H1 (cell line): ENCODE measurements at regions not wholly inside any gene's neighbourhood (a gene's known extent, or its start where the extent isn't known, plus 50 kb on each side); places are given as distances from the start of the nearest gene placed in this dataset.
"Not testable (repeated sequence)": the region's sequence is repeated elsewhere in the genome, so short reads cannot be mapped to it uniquely, and the experiment has no call there.

Experiments
- CTCF ChIA-PET: fragments of 300-600 bp; sonication (Branson Sonifier 250); formaldehyde crosslinking; loops from one replicate; lab custom pipeline; 2021; ENCODE audit not compliant: partially characterized antibody; lab: Charles Lee
- POLR2A ChIA-PET: fragments of 300-600 bp; sonication (Branson Sonifier 250); formaldehyde crosslinking; loops from one replicate; lab custom pipeline; 2021; ENCODE audit warnings: inconsistent platforms; ENCODE audit not compliant: partially characterized antibody; lab: Charles Lee
- DNase-seq, 2 experiments: peaks; one replicate each; pipeline versions ENCODE4 v3.0.0 to v3.0.0-alpha.2; 2010 to 2022; ENCODE audit warnings: low spot score in 2 of 2, low read depth in 1 of 2, mixed read lengths in 1 of 2
- FAIRE-seq: peaks from 2 replicates; lab custom pipeline; 2011; peaks lifted over from hg19 to GRCh38; lab: Jason Lieb, UNC
- H2AFZ ChIP-seq: 2 replicates; pipeline ENCODE4 v1.8.1; 2012; ENCODE audit warnings: low read length, inconsistent platforms
- H2AK5ac ChIP-seq: 2 replicates; pipeline ENCODE4 v1.6.1; 2013; ENCODE audit warnings: low read depth, low read length
- H2BK120ac ChIP-seq: replicated peaks from 2 replicates; pipeline ENCODE3; 2013; ENCODE audit warnings: low read depth, low read length, inconsistent platforms
- H2BK12ac ChIP-seq: 2 replicates; pipeline ENCODE4 v1.6.1; 2013; ENCODE audit warnings: low read depth, low read length
- H2BK15ac ChIP-seq: 2 replicates; pipeline ENCODE4 v1.6.1; 2013; ENCODE audit warnings: low read length
- H2BK20ac ChIP-seq: 2 replicates; pipeline ENCODE4 v1.6.1; 2013; ENCODE audit warnings: low read length
- H2BK5ac ChIP-seq: 2 replicates; pipeline ENCODE4 v1.6.1; 2013; ENCODE audit warnings: low read depth, low read length
- H3K14ac ChIP-seq: 2 replicates; pipeline ENCODE4 v1.6.1; 2013; ENCODE audit warnings: inconsistent platforms; ENCODE audit not compliant: insufficient read length
- H3K18ac ChIP-seq: 2 replicates; pipeline ENCODE4 v1.6.1; 2013; ENCODE audit warnings: low read length; ENCODE audit errors: extremely low read depth
- H3K23ac ChIP-seq: 2 replicates; pipeline ENCODE4 v1.6.1; 2013; ENCODE audit warnings: inconsistent platforms; ENCODE audit not compliant: insufficient read length
- H3K23me2 ChIP-seq: 2 replicates; pipeline ENCODE4 v1.6.1; 2013; ENCODE audit warnings: low read depth, low read length
- H3K27ac ChIP-seq: 2 replicates; pipeline ENCODE4 v1.6.1; 2011; ENCODE audit warnings: low read depth, low read length, inconsistent platforms
- H3K27me3 ChIP-seq, 4 experiments: replicated peaks in 1 of 4; 1 replicate in 1 of 4; 2 replicates in 3 of 4; pipeline versions ENCODE4 v1.6.1 to v1.8.1; 2011 to 2013; ENCODE audit warnings: low read length in 3 of 4, mild to moderate bottlenecking in 3 of 4, inconsistent platforms in 2 of 4, mixed read lengths in 2 of 4, moderate library complexity in 1 of 4; ENCODE audit not compliant: control insufficient read depth in 3 of 4, insufficient read depth in 3 of 4; ENCODE audit errors: extremely low read depth in 1 of 4
- H3K36me3 ChIP-seq, 4 experiments: 2 replicates each; pipeline versions ENCODE4 v1.6.1 to v1.8.1; 2011 to 2013; ENCODE audit warnings: mild to moderate bottlenecking in 4 of 4, low read length in 3 of 4, moderate library complexity in 2 of 4, control low read depth in 1 of 4, inconsistent platforms in 1 of 4; ENCODE audit not compliant: insufficient read depth in 4 of 4, control insufficient read depth in 2 of 4
- H3K4ac ChIP-seq: replicated peaks from 2 replicates; pipeline ENCODE3; 2013; ENCODE audit warnings: low read length, low read depth, mixed read lengths, inconsistent platforms; ENCODE audit not compliant: insufficient read length
- H3K4me1 ChIP-seq, 4 experiments: replicated peaks in 1 of 4; 1 replicate in 1 of 4; 2 replicates in 3 of 4; pipeline versions ENCODE4 v1.6.1 to v1.8.1; 2011 to 2013; ENCODE audit warnings: low read length in 3 of 4, inconsistent platforms in 2 of 4, mixed read lengths in 1 of 4; ENCODE audit not compliant: insufficient read depth in 4 of 4, control insufficient read depth in 3 of 4
- H3K4me2 ChIP-seq, 2 experiments: 2 replicates each; pipeline versions ENCODE4 v1.6.1 to v1.8.1; 2011 to 2013; ENCODE audit warnings: low read depth in 2 of 2, low read length in 2 of 2, control low read depth in 1 of 2, inconsistent platforms in 1 of 2, mild to moderate bottlenecking in 1 of 2; ENCODE audit not compliant: insufficient read depth in 1 of 2
- H3K4me3 ChIP-seq, 4 experiments: fragments of 200-600, 300-600 bp in 1 of 4; sonication (generic), shearing (Covaris generic), sonication (Bioruptor Twin) in 1 of 4; 2 replicates each; pipeline versions ENCODE4 v1.5.1 to v1.8.1; 2011 to 2016; ENCODE audit warnings: low read length in 4 of 4, low read depth in 3 of 4, control low read depth in 2 of 4, inconsistent platforms in 2 of 4, mild to moderate bottlenecking in 2 of 4, mixed read lengths in 1 of 4, moderate library complexity in 1 of 4; ENCODE audit not compliant: insufficient read depth in 2 of 4; ENCODE audit errors: extremely low read depth in 1 of 4
- H3K56ac ChIP-seq: replicated peaks from 2 replicates; pipeline ENCODE3; 2013; ENCODE audit warnings: low read depth, mild to moderate bottlenecking, mixed read lengths, low read length, inconsistent platforms; ENCODE audit not compliant: insufficient read length
- H3K79me1 ChIP-seq: 2 replicates; pipeline ENCODE4 v1.6.1; 2013; ENCODE audit warnings: low read depth, low read length, control low read depth
- H3K79me2 ChIP-seq, 2 experiments: 2 replicates each; pipeline versions ENCODE4 v1.6.1 to v1.8.1; 2012 to 2013; ENCODE audit warnings: low read length in 2 of 2, mild to moderate bottlenecking in 2 of 2, inconsistent platforms in 1 of 2; ENCODE audit not compliant: insufficient read depth in 2 of 2, control insufficient read depth in 1 of 2
- H3K9ac ChIP-seq, 4 experiments: replicated peaks in 1 of 4; 1 replicate in 1 of 4; 2 replicates in 3 of 4; pipeline versions ENCODE4 v1.6.1 to v1.8.1; 2011 to 2013; ENCODE audit warnings: low read depth in 3 of 4, low read length in 3 of 4, control low read depth in 2 of 4, mild to moderate bottlenecking in 2 of 4, moderate library complexity in 2 of 4, inconsistent platforms in 1 of 4; ENCODE audit errors: extremely low read depth in 1 of 4
- H3K9me3 ChIP-seq, 2 experiments: 2 replicates each; pipeline versions ENCODE4 v1.6.1 to v1.8.1; 2012 to 2013; ENCODE audit warnings: mild to moderate bottlenecking in 2 of 2, moderate library complexity in 2 of 2, control low read depth in 1 of 2, inconsistent platforms in 1 of 2, low read depth in 1 of 2, low read length in 1 of 2, mixed read lengths in 1 of 2; ENCODE audit not compliant: insufficient read depth in 2 of 2
- H4K20me1 ChIP-seq, 2 experiments: replicated peaks in 1 of 2; 2 replicates each; pipeline versions ENCODE3 to v1.8.1; 2011 to 2013; ENCODE audit warnings: inconsistent platforms in 2 of 2, low read length in 2 of 2, mild to moderate bottlenecking in 1 of 2; ENCODE audit not compliant: insufficient read depth in 2 of 2, control insufficient read depth in 1 of 2
- H4K5ac ChIP-seq: 2 replicates; pipeline ENCODE4 v1.6.1; 2013; ENCODE audit warnings: low read length, low read depth, mixed read lengths, inconsistent platforms; ENCODE audit not compliant: insufficient read length
- H4K8ac ChIP-seq: 2 replicates; pipeline ENCODE4 v1.8.0; 2013; ENCODE audit warnings: mild to moderate bottlenecking, moderate library complexity, low read length, inconsistent platforms; ENCODE audit not compliant: insufficient read depth; ENCODE audit errors: extremely low read depth
- H4K91ac ChIP-seq: replicated peaks from 2 replicates; pipeline ENCODE3; 2013; ENCODE audit warnings: low read length, mixed read lengths, inconsistent platforms; ENCODE audit not compliant: insufficient read length
- RAD21 ChIP-seq, 2 experiments: IDR thresholded peaks in 1 of 2; conservative IDR thresholded peaks in 1 of 2; 2 replicates each; pipeline ENCODE4 v1.6.1; 2011; ENCODE audit warnings: low read depth in 2 of 2, low read length in 2 of 2, improper control_type of control experiment in 1 of 2, inconsistent platforms in 1 of 2, mild to moderate bottlenecking in 1 of 2, moderate library complexity in 1 of 2
- SP2 ChIP-seq: IDR thresholded peaks from 2 replicates; pipeline ENCODE4 v1.6.1; 2012; ENCODE audit warnings: mild to moderate bottlenecking, low read length, inconsistent platforms
- WGBS, 2 experiments: shearing (Covaris generic) in 1 of 2; methylation state at CpG; one replicate each; pipeline versions ENCODE4 v1.1.6 to v1.1.7; 2013 to 2015; ENCODE audit warnings: low lambda C conversion rate in 2 of 2, mixed read lengths in 2 of 2, inconsistent platforms in 1 of 2, low coverage in 1 of 2, missing lambda C conversion rate in 1 of 2; ENCODE audit not compliant: insufficient replicate concordance in 2 of 2, insufficient coverage in 1 of 2, insufficient read length in 1 of 2; ENCODE audit errors: extremely low coverage in 1 of 2, missing lambda C conversion rate in 1 of 2; 5-methylcytosine and 5-hydroxymethylcytosine counted together

- 86% methylated on average over 3 of the region's 3 CpGs; no CpG with 5 or more reads in 1 of the 2 experiments for WGBS, 2 experiments
- Histone ChIP-seq H3K56ac (no peak overlapping the region), H4K91ac (no peak overlapping the region), H3K18ac (no peak overlapping the region), H2AK5ac (no peak overlapping the region), H3K23ac (no peak overlapping the region), H3K79me1 (no peaks in the 10 kb centered on the region), H2BK5ac (no peak overlapping the region), H3K27me3 (no peaks in the 10 kb centered on the region), H3K14ac (no peak overlapping the region), H2AFZ (no peak overlapping the region), H2BK20ac (no peak overlapping the region), H4K8ac (no peak overlapping the region), H4K20me1 (no peaks in the 10 kb centered on the region), H2BK15ac (no peak overlapping the region), H3K9ac (no peak overlapping the region), H3K4me3 (no peak overlapping the region), H3K9me3 (no peaks in the 10 kb centered on the region), H2BK12ac (no peak overlapping the region), H2BK120ac (no peak overlapping the region), H3K4me2 (no peak overlapping the region), H3K27ac (no peak overlapping the region), H4K5ac (no peak overlapping the region), H3K79me2 (no peaks in the 10 kb centered on the region), H3K36me3 (no peaks in the 10 kb centered on the region), H3K4me1 (no peaks in the 10 kb centered on the region), H3K23me2 (no peaks in the 10 kb centered on the region), H3K4ac (no peak overlapping the region)
- no peak for FAIRE-seq
- no peak for DNase-seq
- CTCF ChIA-PET: interaction anchor here (0.8 to 1.6 kb wide), 3 partner anchors 22 to 39 kb away, joined by 3 to 5 read pairs (median 3); no protein-coding TSS in a partner anchor
- TF ChIP-seq SP2 (no peak), RAD21 (IDR thresholded peaks at IDR 0.05 in 1 of 2, conservative IDR thresholded peaks at IDR 0.05 in 1 of 2; ENCODE audit: low read depth in 2 of 2, low read length in 2 of 2) (peak in 1 of 2 experiments; percentile 39; a peak in 3 of 4 replicates)
- POLR2A ChIA-PET: no interaction called here
Observed at GRCh38 chr5:145658435-145658834, 176.7 kb downstream of the PRELID2 start.

- H3K18ac ChIP-seq, H4K20me1 ChIP-seq, H3K9me3 ChIP-seq, H3K4me1 ChIP-seq, H3K4me2 ChIP-seq, H3K23ac ChIP-seq, FAIRE-seq, H2BK120ac ChIP-seq, H3K23me2 ChIP-seq, H3K9ac ChIP-seq, H4K91ac ChIP-seq, H2BK12ac ChIP-seq, H2BK20ac ChIP-seq, H3K4me3 ChIP-seq, H4K8ac ChIP-seq, H3K27me3 ChIP-seq, DNase-seq, H3K36me3 ChIP-seq, POLR2A ChIA-PET, H3K14ac ChIP-seq, H3K4ac ChIP-seq, H3K79me2 ChIP-seq, H3K79me1 ChIP-seq, CTCF ChIA-PET, H3K27ac ChIP-seq, H3K56ac ChIP-seq, H2BK5ac ChIP-seq, H2AK5ac ChIP-seq, H2AFZ ChIP-seq, H2BK15ac ChIP-seq, H4K5ac ChIP-seq: not testable (repeated sequence)
- 88% methylated on average over 3 of the region's 3 CpGs; no CpG with 5 or more reads in 1 of the 2 experiments for WGBS, 2 experiments
Observed at GRCh38 chr5:145652700-145653099, 182.4 kb downstream of the PRELID2 start.
